ENCODE measurements at regions not wholly inside any gene's neighbourhood (a gene's known extent, or its start where the extent isn't known, plus 50 kb on each side); places are given as distances from the start of the nearest gene placed in this dataset.

DNA sequence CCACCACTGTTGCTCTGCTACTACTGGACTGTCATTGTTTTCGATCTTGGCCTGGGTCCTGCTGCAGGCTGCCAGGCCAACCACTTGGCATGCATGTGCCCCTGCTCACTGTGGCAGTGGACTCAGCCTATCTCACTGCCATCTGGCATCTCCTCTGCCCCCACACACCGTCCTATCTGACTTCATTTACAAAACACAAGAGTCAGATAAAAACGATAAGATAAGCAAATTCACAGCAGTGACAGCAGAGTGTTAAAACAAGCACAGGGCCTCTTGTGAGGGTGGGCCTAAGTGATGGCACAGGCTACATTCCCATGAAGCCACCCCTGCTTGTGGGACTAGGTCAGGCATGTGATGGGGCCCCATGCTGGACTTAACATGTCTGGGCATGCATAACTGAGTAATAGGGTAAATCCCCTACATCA lies 68.1 kb downstream of the CRYGS start:
- TF ChIP-seq, protein P1, sequence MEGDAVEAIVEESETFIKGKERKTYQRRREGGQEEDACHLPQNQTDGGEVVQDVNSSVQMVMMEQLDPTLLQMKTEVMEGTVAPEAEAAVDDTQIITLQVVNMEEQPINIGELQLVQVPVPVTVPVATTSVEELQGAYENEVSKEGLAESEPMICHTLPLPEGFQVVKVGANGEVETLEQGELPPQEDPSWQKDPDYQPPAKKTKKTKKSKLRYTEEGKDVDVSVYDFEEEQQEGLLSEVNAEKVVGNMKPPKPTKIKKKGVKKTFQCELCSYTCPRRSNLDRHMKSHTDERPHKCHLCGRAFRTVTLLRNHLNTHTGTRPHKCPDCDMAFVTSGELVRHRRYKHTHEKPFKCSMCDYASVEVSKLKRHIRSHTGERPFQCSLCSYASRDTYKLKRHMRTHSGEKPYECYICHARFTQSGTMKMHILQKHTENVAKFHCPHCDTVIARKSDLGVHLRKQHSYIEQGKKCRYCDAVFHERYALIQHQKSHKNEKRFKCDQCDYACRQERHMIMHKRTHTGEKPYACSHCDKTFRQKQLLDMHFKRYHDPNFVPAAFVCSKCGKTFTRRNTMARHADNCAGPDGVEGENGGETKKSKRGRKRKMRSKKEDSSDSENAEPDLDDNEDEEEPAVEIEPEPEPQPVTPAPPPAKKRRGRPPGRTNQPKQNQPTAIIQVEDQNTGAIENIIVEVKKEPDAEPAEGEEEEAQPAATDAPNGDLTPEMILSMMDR (conservative IDR thresholded peaks at IDR 0.05 in 1 of 2, IDR thresholded peaks at IDR 0.05 in 1 of 2; ENCODE audit: low read depth in 1 of 2, low read length in 2 of 2) = no peak
- no peak for TF ChIP-seq EZH2 (IDR thresholded peaks at IDR 0.05; ENCODE audit: low read length, missing control alignments)
